ENCODE measurements at regions not wholly inside any gene's neighbourhood (a gene's known extent, or its start where the extent isn't known, plus 50 kb on each side); places are given as distances from the start of the nearest gene placed in this dataset.

GRCh38 chr18:41744421-41745030 is 210.5 kb upstream of the PIK3C3 start:
- no peak overlapping the region for H3K27ac Mint-ChIP-seq
- H3K9me3 Mint-ChIP-seq = no peaks in the 10 kb centered on the region
- H3K36me3 Mint-ChIP-seq = no peaks in the 10 kb centered on the region
- ATAC-seq (no peak), DNase-seq (ENCODE audit: low spot score in 2 of 2) (no peak)

GRCh38 chr18:41737218-41737617 is 217.8 kb upstream of the PIK3C3 start:
- ATAC-seq (no peak), DNase-seq (ENCODE audit: low spot score in 2 of 2) (no peak)
- H3K27ac Mint-ChIP-seq = no peak overlapping the region
- H3K36me3 Mint-ChIP-seq = no peaks in the 10 kb centered on the region
- peaks cover 0 to 6% of the 10 kb centered on the region in 2 donors for H3K9me3 Mint-ChIP-seq

GRCh38 chr18:41734917-41735316 is 220.1 kb upstream of the PIK3C3 start:
- DNase-seq (ENCODE audit: low spot score in 2 of 2) = no peak
- peaks cover 0 to 6% of the 10 kb centered on the region in 2 donors for H3K9me3 Mint-ChIP-seq
- no peaks in the 10 kb centered on the region for H3K36me3 Mint-ChIP-seq
- ATAC-seq = no peak
- no peak overlapping the region for H3K27ac Mint-ChIP-seq

- Mint-ChIP-seq H3K36me3 (no peaks in the 10 kb centered on the region), H3K27ac (no peak overlapping the region), H3K9me3 (no peaks in the 10 kb centered on the region)
- no peak for ATAC-seq
- DNase-seq (ENCODE audit: low spot score in 2 of 2) = no peak
These were observed 222.7 kb upstream of the PIK3C3 start for GRCh38 chr18:41732356-41732755.

GRCh38 chr18:41731884-41732283 is 223.2 kb upstream of the PIK3C3 start:
- peaks cover 0 to 4% of the 10 kb centered on the region in 2 donors for H3K9me3 Mint-ChIP-seq
- no peak overlapping the region for H3K27ac Mint-ChIP-seq
- H3K36me3 Mint-ChIP-seq = no peaks in the 10 kb centered on the region
- DNase-seq (ENCODE audit: low spot score in 2 of 2) = no peak
- ATAC-seq = no peak

- ATAC-seq = no peak
- H3K36me3 Mint-ChIP-seq = no peaks in the 10 kb centered on the region
- peaks cover 5 to 12% of the 10 kb centered on the region in 2 donors for H3K9me3 Mint-ChIP-seq
- H3K27ac Mint-ChIP-seq = no peak overlapping the region
- no peak for DNase-seq (ENCODE audit: low spot score in 2 of 2)
These were observed 230.8 kb upstream of the PIK3C3 start for GRCh38 chr18:41724195-41724594.

GRCh38 chr18:41721103-41721790 is 233.8 kb upstream of the PIK3C3 start:
- no peak for DNase-seq (ENCODE audit: low spot score in 2 of 2)
- ATAC-seq = no peak
- Mint-ChIP-seq H3K9me3 (peaks cover 0 to 12% of the 10 kb centered on the region in 2 donors), H3K27ac (no peak overlapping the region), H3K36me3 (no peaks in the 10 kb centered on the region)

- ATAC-seq (no peak), DNase-seq (ENCODE audit: low spot score in 2 of 2) (no peak)
- H3K36me3 Mint-ChIP-seq = no peaks in the 10 kb centered on the region
- H3K27ac Mint-ChIP-seq = no peak overlapping the region
- H3K9me3 Mint-ChIP-seq = peaks cover 7 to 20% of the 10 kb centered on the region in 2 donors
These were observed 234.8 kb upstream of the PIK3C3 start for GRCh38 chr18:41720226-41720625.

- no peaks in the 10 kb centered on the region for H3K36me3 Mint-ChIP-seq
- no peak overlapping the region for H3K27ac Mint-ChIP-seq
- peaks cover 7 to 21% of the 10 kb centered on the region in 2 donors for H3K9me3 Mint-ChIP-seq
- DNase-seq (ENCODE audit: low spot score in 2 of 2) (no peak), ATAC-seq (no peak)
These were observed 235.2 kb upstream of the PIK3C3 start for GRCh38 chr18:41719808-41720207.

GRCh38 chr18:41714872-41715271 is 240.2 kb upstream of the PIK3C3 start:
- Mint-ChIP-seq H3K27ac (no peak overlapping the region), H3K36me3 (no peaks in the 10 kb centered on the region)

GRCh38 chr18:41713969-41714825 is 240.8 kb upstream of the PIK3C3 start:
- Mint-ChIP-seq H3K9me3 (peaks cover 9% of the 10 kb centered on the region in 2 donors), H3K36me3 (no peaks in the 10 kb centered on the region), H3K27ac (no peak overlapping the region)
- ATAC-seq (no peak), DNase-seq (ENCODE audit: low spot score in 2 of 2) (no peak)

More at GRCh38 chr18:41714872-41715271, 240.2 kb upstream of the PIK3C3 start:
- peaks cover 7 to 9% of the 10 kb centered on the region in 2 donors for H3K9me3 Mint-ChIP-seq
- ATAC-seq = no peak
- no peak for DNase-seq (ENCODE audit: low spot score in 2 of 2)

- ATAC-seq (no peak), DNase-seq (ENCODE audit: low spot score in 2 of 2) (no peak)
- Mint-ChIP-seq H3K9me3 (peaks cover 6 to 9% of the 10 kb centered on the region in 2 donors), H3K27ac (no peak overlapping the region), H3K36me3 (peaks cover 0 to 4% of the 10 kb centered on the region in 2 donors)
These were observed 248.7 kb upstream of the PIK3C3 start for GRCh38 chr18:41706301-41706700.

- no peak for DNase-seq (ENCODE audit: low spot score in 2 of 2)
- no peak for ATAC-seq
- Mint-ChIP-seq H3K36me3 (peaks cover 0 to 4% of the 10 kb centered on the region in 2 donors), H3K27ac (no peak overlapping the region), H3K9me3 (peaks cover 5 to 8% of the 10 kb centered on the region in 2 donors)
These were observed 251.1 kb upstream of the PIK3C3 start for GRCh38 chr18:41703744-41704530.

GRCh38 chr18:41700416-41700815 is 254.6 kb upstream of the PIK3C3 start:
- peaks cover 5 to 11% of the 10 kb centered on the region in 2 donors for H3K9me3 Mint-ChIP-seq
- ATAC-seq = no peak
- DNase-seq (ENCODE audit: low spot score in 2 of 2) = no peak
- no peaks in the 10 kb centered on the region for H3K36me3 Mint-ChIP-seq
- H3K27ac Mint-ChIP-seq = no peak overlapping the region

GRCh38 chr18:41695441-41695840 is 259.6 kb upstream of the PIK3C3 start:
- Mint-ChIP-seq H3K9me3 (peaks cover 4 to 8% of the 10 kb centered on the region in 2 donors), H3K27ac (no peak overlapping the region), H3K36me3 (no peaks in the 10 kb centered on the region)
- ATAC-seq = no peak
- no peak for DNase-seq (ENCODE audit: low spot score in 2 of 2)

- DNase-seq (ENCODE audit: low spot score in 2 of 2) (no peak), ATAC-seq (no peak)
- H3K27ac Mint-ChIP-seq = no peak overlapping the region
These were observed 262.0 kb upstream of the PIK3C3 start for GRCh38 chr18:41693008-41693407.

More at GRCh38 chr18:41693008-41693407, 262.0 kb upstream of the PIK3C3 start:
- Mint-ChIP-seq H3K36me3 (no peaks in the 10 kb centered on the region), H3K9me3 (peaks cover 4 to 8% of the 10 kb centered on the region in 2 donors)

Measured in activated naive CD4-positive, alpha-beta T cell treated with anti-CD3 and anti-CD28 coated beads, Interleukin-2, amount 50 U/mL, for 72 hours (primary cell).